NT2/D1 (cell line): ENCODE measurements at regions not wholly inside any gene's neighbourhood (a gene's known extent, or its start where the extent isn't known, plus 50 kb on each side); places are given as distances from the start of the nearest gene placed in this dataset.
"Not testable (repeated sequence)": the region's sequence is repeated elsewhere in the genome, so short reads cannot be mapped to it uniquely, and the experiment has no call there.

Source experiments
- DNase-seq: peaks from one replicate; pipeline ENCODE4 v3.0.0-alpha.2; 2011; ENCODE audit warnings: low read depth, low spot score
- H3K27me3 ChIP-seq: 2 replicates; pipeline ENCODE4 v1.6.0; 2011; ENCODE audit warnings: mild to moderate bottlenecking; ENCODE audit not compliant: insufficient read length, insufficient read depth
- H3K36me3 ChIP-seq: 2 replicates; pipeline ENCODE4 v1.6.1; 2011; ENCODE audit warnings: mild to moderate bottlenecking, low read length, mixed read lengths; ENCODE audit not compliant: insufficient read depth, insufficient read length
- H3K4me1 ChIP-seq: 2 replicates; pipeline ENCODE4 v1.5.1; 2011; ENCODE audit not compliant: insufficient read depth, insufficient read length
- H3K4me3 ChIP-seq: 2 replicates; pipeline ENCODE4 v1.5.1; 2011; ENCODE audit warnings: low read depth; ENCODE audit not compliant: insufficient read length
- H3K9ac ChIP-seq: 2 replicates; pipeline ENCODE4 v1.6.0; 2011; ENCODE audit warnings: low read depth; ENCODE audit not compliant: insufficient read length
- H3K9me3 ChIP-seq: 2 replicates; pipeline ENCODE4 v1.5.1; 2011; ENCODE audit warnings: mild to moderate bottlenecking, low read length; ENCODE audit not compliant: insufficient read depth
- SUZ12 ChIP-seq: IDR thresholded peaks from 2 replicates; pipeline ENCODE4 v1.6.1; 2011; ENCODE audit not compliant: insufficient read length, insufficient read depth; ENCODE audit errors: extremely low read depth
- YY1 ChIP-seq: IDR thresholded peaks from 2 replicates; pipeline ENCODE4 v1.6.1; 2011; ENCODE audit not compliant: insufficient read length, insufficient read depth
- ZNF274 ChIP-seq: IDR thresholded peaks from 2 replicates; pipeline ENCODE4 v1.6.1; 2011; ENCODE audit warnings: mild to moderate bottlenecking, low read depth, low read length

DNA sequence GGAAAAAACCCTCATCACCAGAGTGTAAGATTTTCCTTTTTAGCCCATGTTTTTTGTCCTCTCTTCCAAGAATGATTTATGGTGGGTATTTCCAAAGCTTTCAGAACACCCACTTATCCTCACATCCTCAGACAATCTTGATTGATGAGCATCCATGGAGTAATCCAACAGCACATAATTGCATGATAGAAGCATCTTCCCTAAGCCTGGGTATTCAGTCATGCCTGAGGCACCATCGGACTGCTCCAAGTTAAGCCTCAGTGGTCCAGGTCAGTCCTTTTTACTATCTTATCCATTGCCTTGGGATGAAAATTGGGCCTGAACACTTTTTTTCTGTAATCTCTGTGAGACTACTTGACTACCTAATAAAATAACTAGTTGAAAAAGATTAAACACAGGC is 676.0 kb upstream of the SEMA6D start:
- Histone ChIP-seq H3K4me3 (no peak overlapping the region), H3K9ac (no peak overlapping the region), H3K9me3 (no peaks in the 10 kb centered on the region), H3K36me3 (no peaks in the 10 kb centered on the region), H3K4me1 (no peaks in the 10 kb centered on the region), H3K27me3 (no peaks in the 10 kb centered on the region)
- TF ChIP-seq ZNF274, result no peak
- TF ChIP-seq YY1, result no peak
- no peak for TF ChIP-seq SUZ12
- DNase-seq, result no peak

DNA sequence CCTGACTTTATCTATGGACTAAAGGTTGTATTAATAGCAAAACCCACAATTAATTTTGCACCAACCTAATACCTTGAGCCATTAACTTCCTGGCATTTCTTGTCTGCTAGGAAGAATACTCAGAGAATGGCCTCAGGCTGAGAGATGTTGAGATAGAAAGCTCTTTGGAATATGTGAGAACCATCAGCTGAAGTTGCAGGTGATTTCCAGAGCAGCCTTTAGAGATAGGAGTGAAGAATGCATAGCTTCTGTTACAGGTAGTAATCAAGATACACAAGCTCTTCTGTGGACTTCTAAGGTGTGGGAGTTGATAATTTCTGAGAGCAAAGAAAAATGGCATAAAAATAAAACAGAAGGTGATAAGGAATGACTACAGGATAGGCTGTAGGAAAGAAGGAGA is 669.3 kb upstream of the SEMA6D start:
- not testable (repeated sequence) for H3K9me3 ChIP-seq, H3K27me3 ChIP-seq, H3K4me3 ChIP-seq, H3K9ac ChIP-seq, H3K36me3 ChIP-seq, DNase-seq, H3K4me1 ChIP-seq

DNA sequence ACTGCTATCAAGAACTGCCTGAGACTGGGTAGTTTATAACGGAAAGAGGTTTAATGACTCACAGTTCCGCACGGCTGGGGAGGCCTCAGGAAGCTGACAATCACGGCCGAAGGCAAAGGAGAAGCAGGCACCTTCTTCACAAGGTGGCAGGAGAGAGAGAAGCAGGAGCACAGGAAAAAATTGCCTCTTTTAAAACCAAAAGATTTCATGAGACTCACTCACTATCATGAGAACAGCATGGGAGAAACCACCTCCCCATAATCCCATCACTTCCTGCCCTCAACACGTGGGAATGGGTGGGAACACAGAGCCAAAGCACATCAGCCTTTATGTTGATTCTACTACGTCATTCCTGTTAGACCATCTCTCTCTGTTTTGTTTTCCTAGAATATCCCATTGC is 650.9 kb upstream of the SEMA6D start:
- H3K9me3 ChIP-seq, result no peaks in the 10 kb centered on the region
- TF ChIP-seq SUZ12, result no peak
- TF ChIP-seq YY1, result no peak
- no peak for TF ChIP-seq ZNF274
- no peaks in the 10 kb centered on the region for H3K36me3 ChIP-seq
- H3K4me1 ChIP-seq, result no peaks in the 10 kb centered on the region
- no peaks in the 10 kb centered on the region for H3K27me3 ChIP-seq
- H3K9ac ChIP-seq, result no peak overlapping the region
- no peak overlapping the region for H3K4me3 ChIP-seq
- DNase-seq, result no peak

- H3K36me3 ChIP-seq, H3K27me3 ChIP-seq, DNase-seq, H3K9ac ChIP-seq, H3K4me1 ChIP-seq, H3K9me3 ChIP-seq, H3K4me3 ChIP-seq: not testable (repeated sequence)
Measured at GRCh38 chr15:47077846-47078245, 639.5 kb upstream of the SEMA6D start.

- Histone ChIP-seq H3K36me3 (no peaks in the 10 kb centered on the region), H3K9ac (no peak overlapping the region), H3K9me3 (no peaks in the 10 kb centered on the region), H3K4me1 (no peaks in the 10 kb centered on the region), H3K27me3 (no peaks in the 10 kb centered on the region), H3K4me3 (no peak overlapping the region)
- no peak for DNase-seq
- TF ChIP-seq YY1 (no peak), ZNF274 (no peak), SUZ12 (no peak)
Measured at GRCh38 chr15:47095833-47096232, 621.5 kb upstream of the SEMA6D start.

GRCh38 chr15:47098526-47098925 is 618.8 kb upstream of the SEMA6D start:
- H3K9ac ChIP-seq, H3K36me3 ChIP-seq, H3K4me1 ChIP-seq, H3K27me3 ChIP-seq, H3K9me3 ChIP-seq, DNase-seq, H3K4me3 ChIP-seq: not testable (repeated sequence)

- DNase-seq, H3K36me3 ChIP-seq, H3K9me3 ChIP-seq, H3K27me3 ChIP-seq, H3K9ac ChIP-seq, H3K4me3 ChIP-seq, H3K4me1 ChIP-seq: not testable (repeated sequence)
Measured at GRCh38 chr15:47099801-47100200, 617.5 kb upstream of the SEMA6D start.

GRCh38 chr15:47108800-47109199 is 608.5 kb upstream of the SEMA6D start:
- not testable (repeated sequence) for H3K4me1 ChIP-seq, H3K9ac ChIP-seq, H3K9me3 ChIP-seq, H3K27me3 ChIP-seq, DNase-seq, H3K36me3 ChIP-seq, H3K4me3 ChIP-seq

DNA sequence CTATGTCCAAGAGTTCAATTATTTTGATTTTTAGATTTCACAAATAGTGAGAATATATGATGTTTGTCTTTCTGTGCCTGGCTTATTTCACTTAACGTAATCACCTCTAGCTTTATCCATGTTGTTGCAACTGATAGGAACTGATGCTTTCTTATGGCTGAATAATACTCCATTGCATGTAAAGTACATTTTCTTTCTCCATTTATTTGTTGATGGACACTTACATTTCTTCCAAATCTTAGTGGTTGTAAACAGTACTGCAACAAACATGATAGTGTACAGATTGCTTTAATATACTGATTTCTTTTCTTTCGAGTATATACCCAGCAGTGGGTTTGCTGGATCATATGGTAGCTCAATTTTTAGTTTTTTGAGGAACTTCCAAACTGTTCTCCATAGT is 600.6 kb upstream of the SEMA6D start:
- no peaks in the 10 kb centered on the region for H3K36me3 ChIP-seq
- no peaks in the 10 kb centered on the region for H3K4me1 ChIP-seq
- no peak overlapping the region for H3K4me3 ChIP-seq
- no peak overlapping the region for H3K9ac ChIP-seq
- TF ChIP-seq SUZ12 (no peak), YY1 (no peak), ZNF274 (no peak)
- H3K27me3 ChIP-seq, result no peaks in the 10 kb centered on the region
- DNase-seq, result no peak
- H3K9me3 ChIP-seq, result no peaks in the 10 kb centered on the region
